ENCODE measurements at regions not wholly inside any gene's neighbourhood (a gene's known extent, or its start where the extent isn't known, plus 50 kb on each side); places are given as distances from the start of the nearest gene placed in this dataset.

DNA sequence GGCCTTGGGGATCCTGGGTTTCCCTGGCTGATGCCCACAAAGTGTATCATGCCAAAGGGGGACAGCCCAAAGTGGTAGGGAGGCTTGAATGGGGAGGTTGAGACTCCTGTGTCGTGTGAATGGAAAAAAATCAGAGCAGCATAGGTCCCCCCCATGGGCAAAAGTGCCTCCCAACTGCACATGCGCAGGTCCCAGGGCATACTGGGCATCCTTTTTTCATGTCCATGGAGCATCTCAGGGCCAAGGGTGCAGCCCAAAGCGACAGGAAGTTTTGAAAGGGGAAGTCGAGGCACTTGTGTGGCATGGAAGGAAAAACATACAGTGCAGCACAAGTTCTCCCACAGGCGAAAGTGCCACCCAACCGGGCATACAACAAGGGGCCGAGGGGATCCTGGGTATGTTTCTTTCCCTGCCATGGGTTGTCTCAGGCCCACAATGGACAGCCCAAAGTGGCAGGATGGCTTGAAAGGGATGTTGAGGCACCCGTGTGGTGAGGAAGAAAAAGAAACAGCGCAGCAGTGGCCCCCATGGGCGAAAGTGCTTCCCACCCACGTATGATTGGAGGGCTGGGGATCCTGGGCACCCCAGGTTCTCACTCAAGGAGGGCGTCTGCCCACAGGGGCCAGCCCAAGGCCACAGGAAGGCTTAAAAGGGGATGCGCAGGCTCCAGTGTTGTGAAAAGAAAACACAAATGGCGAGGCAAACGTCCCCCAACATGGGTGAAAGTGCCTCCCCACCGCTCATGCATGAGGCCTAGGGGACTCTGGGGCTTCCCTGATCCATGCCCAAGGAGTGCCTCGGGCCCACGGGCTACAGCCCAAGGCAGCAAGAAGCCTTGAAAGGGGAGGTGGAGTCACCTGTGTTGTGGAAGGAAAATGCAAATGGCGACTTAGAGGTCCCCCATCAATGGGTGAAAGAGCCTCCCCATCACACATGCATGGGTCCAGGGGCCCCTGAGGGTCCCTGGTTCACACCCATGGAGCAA, 573.7 kb downstream of the ALG10 start:
- CTCF ChIA-PET (ENCODE audit: unreplicated experiment), result no interaction called here
- H3K9me2 ChIP-seq (ENCODE audit: insufficient read depth, low read length), result no peaks in the 10 kb centered on the region
- intact Hi-C loops (cut with micrococcal nuclease; ENCODE audit: unreplicated experiment), result no loop called here
- H3K36me3 ChIP-seq (ENCODE audit: insufficient read depth, low read length), result no peaks in the 10 kb centered on the region
- H2AFZ ChIP-seq (ENCODE audit: low read length), result no peak overlapping the region
- H3K79me2 ChIP-seq (ENCODE audit: insufficient read depth, low read depth, low read length), result no peaks in the 10 kb centered on the region
- H3K27ac ChIP-seq (ENCODE audit: low read depth, low read length, poor library complexity, severe bottlenecking), result no peak overlapping the region
- H3K4me1 ChIP-seq (ENCODE audit: insufficient read depth, low read length, poor library complexity, severe bottlenecking), result no peaks in the 10 kb centered on the region
- POLR2A ChIA-PET, result interaction anchor here (0.6 to 0.7 kb wide), 2 partner anchors 16 to 401 kb away, joined by 3 read pairs; no protein-coding TSS in a partner anchor
- no peak for TF ChIP-seq EZH2phosphoT487 (IDR thresholded peaks at IDR 0.05; ENCODE audit: borderline replicate concordance, low read depth, low read length)
- TF ChIP-seq, protein P1, sequence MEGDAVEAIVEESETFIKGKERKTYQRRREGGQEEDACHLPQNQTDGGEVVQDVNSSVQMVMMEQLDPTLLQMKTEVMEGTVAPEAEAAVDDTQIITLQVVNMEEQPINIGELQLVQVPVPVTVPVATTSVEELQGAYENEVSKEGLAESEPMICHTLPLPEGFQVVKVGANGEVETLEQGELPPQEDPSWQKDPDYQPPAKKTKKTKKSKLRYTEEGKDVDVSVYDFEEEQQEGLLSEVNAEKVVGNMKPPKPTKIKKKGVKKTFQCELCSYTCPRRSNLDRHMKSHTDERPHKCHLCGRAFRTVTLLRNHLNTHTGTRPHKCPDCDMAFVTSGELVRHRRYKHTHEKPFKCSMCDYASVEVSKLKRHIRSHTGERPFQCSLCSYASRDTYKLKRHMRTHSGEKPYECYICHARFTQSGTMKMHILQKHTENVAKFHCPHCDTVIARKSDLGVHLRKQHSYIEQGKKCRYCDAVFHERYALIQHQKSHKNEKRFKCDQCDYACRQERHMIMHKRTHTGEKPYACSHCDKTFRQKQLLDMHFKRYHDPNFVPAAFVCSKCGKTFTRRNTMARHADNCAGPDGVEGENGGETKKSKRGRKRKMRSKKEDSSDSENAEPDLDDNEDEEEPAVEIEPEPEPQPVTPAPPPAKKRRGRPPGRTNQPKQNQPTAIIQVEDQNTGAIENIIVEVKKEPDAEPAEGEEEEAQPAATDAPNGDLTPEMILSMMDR (conservative IDR thresholded peaks at IDR 0.05; ENCODE audit: low read length), result no peak
- no peak overlapping the region for H3K4me2 ChIP-seq (ENCODE audit: low read length)
- H3K4me3 ChIP-seq (ENCODE audit: low read depth, low read length, poor library complexity, severe bottlenecking), result no peak overlapping the region
- BruUV-seq (replicated peaks), result no TSS peak
- H3K9me3 ChIP-seq (ENCODE audit: low read length), result peaks cover 35% of the 10 kb centered on the region; the same call in 1 of the 2 replicates
- no peak for DNase-seq (ENCODE audit: low spot score)
- H4K20me1 ChIP-seq (ENCODE audit: insufficient read depth, low read length), result no peaks in the 10 kb centered on the region

DNA sequence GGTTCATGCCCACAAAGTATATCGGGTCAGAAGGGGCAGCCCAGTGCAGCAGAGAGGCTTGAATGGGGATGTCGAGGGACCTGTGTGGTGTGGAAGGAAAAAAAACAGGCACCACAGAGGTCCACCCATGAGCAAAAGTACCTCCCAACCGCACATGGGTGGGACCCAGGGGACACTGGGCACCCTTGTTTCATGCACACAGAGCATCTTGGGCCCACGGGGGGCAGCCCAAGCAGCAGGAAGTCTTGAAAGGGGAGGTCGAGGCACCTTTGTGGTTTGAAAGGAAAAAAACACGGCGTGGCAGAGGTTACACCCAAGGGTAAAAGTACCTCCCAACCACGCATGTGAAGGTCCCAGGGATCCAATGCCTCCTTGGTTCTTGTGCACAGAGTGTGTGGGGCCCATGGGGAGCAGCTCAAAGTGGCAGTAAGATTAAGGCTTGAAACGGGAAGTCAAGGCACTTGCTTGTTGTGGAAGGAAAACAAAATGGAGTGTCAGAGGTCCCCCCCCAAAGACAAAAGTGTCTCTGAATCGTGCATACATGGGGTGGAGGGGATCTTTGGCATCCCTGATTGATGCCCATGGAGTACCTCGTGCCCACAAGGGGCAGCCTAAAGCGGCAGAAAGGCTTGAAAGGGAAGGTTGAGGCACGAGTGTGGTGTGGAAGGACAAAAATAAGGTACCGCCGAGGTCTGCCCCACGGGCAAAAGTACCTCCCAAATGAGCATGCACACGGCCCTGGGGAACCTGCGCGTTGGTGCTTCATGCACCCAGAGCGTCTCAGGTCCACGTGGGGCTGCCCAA, 575.5 kb downstream of the ALG10 start:
- Histone ChIP-seq H4K20me1 (ENCODE audit: insufficient read depth, low read length) (no peaks in the 10 kb centered on the region), H3K27ac (ENCODE audit: low read depth, low read length, poor library complexity, severe bottlenecking) (no peak overlapping the region), H3K4me3 (ENCODE audit: low read depth, low read length, poor library complexity, severe bottlenecking) (no peak overlapping the region), H3K9me3 (ENCODE audit: low read length) (peaks cover 22% of the 10 kb centered on the region; the same call in 1 of the 2 replicates), H3K9me2 (ENCODE audit: insufficient read depth, low read length) (no peaks in the 10 kb centered on the region), H2AFZ (ENCODE audit: low read length) (no peak overlapping the region), H3K4me1 (ENCODE audit: insufficient read depth, low read length, poor library complexity, severe bottlenecking) (no peaks in the 10 kb centered on the region), H3K79me2 (ENCODE audit: insufficient read depth, low read depth, low read length) (no peaks in the 10 kb centered on the region), H3K36me3 (ENCODE audit: insufficient read depth, low read length) (no peaks in the 10 kb centered on the region), H3K4me2 (ENCODE audit: low read length) (no peak overlapping the region)
- TF ChIP-seq, protein P1 (conservative IDR thresholded peaks at IDR 0.05; ENCODE audit: low read length), result no peak
- no peak for TF ChIP-seq EZH2phosphoT487 (IDR thresholded peaks at IDR 0.05; ENCODE audit: borderline replicate concordance, low read depth, low read length)
- DNase-seq (ENCODE audit: low spot score), result no peak
- intact Hi-C loops (cut with micrococcal nuclease; ENCODE audit: unreplicated experiment), result no loop called here
- no TSS peak for BruUV-seq (replicated peaks)
- POLR2A ChIA-PET, result no interaction called here
- CTCF ChIA-PET (ENCODE audit: unreplicated experiment), result no interaction called here

Data from OCI-LY7 (cell line).